DMS153 treated with DMSO at 0.1 percent for 48 hours (cell line): ENCODE measurements at regions not wholly inside any gene's neighbourhood (a gene's known extent, or its start where the extent isn't known, plus 50 kb on each side); places are given as distances from the start of the nearest gene placed in this dataset.

Experiments
- DNase-seq: peaks from one replicate; lab custom pipeline; 2025; ENCODE audit not compliant: unreplicated experiment; lab: John Stamatoyannopoulos, UW

DNA sequence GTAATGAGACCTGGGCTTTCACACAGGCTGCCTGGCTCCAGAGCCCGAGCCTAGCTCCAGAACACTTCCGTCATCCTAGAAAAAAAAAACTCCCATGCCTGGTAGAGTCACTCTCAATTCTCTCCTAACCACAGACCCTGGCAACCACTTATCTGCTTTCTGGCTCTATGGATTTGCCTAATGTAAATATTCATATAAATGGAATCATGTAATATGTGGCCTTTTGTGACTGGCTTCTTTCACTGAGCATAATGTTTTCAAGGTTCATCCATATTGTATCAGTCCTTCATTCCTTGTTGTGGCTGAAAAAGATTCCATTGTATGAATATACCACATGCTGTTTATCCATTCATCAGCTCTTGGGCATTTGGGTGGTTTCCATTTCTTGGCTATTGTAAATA lies 167.7 kb upstream of the MKLN1 start:
- DNase-seq: no peak

- DNase-seq: no peak
Observed at GRCh38 chr7:131161103-131161502, 166.6 kb upstream of the MKLN1 start.

- no peak for DNase-seq
Observed at GRCh38 chr7:131164025-131164925, 163.4 kb upstream of the MKLN1 start.

GRCh38 chr7:131166066-131166465 lies 161.6 kb upstream of the MKLN1 start:
- DNase-seq: no peak

DNA sequence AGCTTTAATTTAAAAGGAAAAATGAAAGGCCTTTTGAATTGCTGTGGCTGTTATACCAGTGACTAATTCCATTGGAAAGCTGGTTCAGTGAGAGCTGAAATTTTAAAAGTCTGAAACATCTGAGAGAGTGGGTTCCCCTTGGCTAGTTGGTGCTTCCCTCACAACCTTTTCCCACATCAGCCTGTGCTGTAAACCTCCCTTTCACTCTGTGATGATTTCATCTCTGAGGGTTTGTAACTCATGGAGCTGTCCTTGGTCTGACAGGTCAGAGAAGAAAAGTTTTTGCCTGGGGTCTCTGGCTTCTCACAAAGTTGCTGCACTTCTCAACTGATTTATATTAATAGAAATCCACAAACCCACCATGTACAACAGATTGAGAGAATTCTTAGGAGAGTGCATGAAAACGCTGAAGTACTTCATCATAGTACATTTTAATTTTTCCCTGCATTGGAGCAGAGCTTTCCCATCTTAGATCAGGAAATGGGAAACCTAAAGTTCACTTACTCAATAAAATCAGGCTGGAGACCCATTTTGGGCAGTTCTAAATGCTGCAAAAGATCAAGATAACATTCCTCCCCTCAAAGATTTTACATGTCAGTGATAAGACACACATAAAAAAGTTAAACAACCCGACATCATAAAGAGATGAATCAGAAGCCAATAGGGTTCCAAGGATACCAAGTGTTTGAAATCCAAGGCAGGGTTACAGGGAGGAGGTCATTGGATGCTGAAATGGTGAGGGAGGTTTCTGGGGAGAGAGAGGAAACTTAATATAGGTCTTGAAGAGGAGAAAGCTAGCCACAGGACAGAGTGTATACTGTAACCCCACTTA lies 157.0 kb upstream of the MKLN1 start:
- DNase-seq: no peak

DNA sequence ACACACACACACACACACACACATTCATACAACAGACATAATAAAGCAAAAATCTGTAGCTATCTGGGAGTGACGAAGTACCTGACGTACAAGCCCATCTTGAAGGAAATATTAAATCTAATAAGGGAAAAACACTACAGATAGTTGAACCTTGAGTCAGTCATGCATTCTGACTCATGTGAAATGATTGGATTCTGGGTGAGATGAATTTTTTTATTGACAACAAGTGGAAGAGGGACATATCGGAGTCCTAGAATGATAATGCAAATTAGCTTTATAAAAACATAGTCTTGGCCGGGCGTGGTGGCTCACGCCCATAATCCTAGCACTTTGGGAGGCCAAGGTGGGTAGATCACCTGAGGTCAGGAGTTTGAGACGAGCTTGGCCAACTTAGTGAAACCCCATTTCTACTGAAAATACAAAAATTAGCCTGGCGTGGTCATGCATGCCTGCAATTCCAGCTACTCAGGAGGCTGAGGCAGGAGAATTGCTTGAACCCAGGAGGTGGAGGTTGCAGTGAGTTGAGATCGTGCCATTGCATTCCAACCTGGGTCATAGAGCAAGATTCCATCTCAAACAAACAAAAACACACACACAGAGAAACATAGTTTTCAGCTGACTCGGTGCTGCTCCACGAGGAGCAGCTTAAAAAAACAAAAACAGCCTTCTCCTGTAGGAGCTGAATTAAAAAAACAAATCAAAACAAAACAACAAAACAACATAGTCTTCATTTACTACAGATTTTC lies 154.4 kb upstream of the MKLN1 start:
- DNase-seq: no peak

DNA sequence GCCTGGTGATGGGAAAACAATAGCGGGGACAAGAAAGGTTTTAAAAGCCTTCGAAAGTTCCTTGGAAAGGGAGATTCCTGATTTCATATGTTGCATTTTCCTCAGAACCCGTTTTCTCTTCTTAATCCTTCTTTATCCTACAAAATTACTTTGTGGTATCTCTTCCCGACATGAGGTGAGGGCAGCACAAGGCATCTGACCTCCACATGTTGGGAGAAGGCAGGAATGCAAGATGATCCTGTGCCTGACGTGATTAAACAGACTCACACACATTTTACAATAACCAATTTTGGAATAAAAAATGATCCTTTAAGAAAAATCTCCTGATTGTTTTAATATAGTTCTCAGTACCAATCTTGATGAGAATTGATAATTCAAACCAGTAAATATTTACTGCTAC lies 153.3 kb upstream of the MKLN1 start:
- no peak for DNase-seq

- no peak for DNase-seq
Observed at GRCh38 chr7:131174855-131175254, 152.8 kb upstream of the MKLN1 start.

- no peak for DNase-seq
Observed at GRCh38 chr7:131182446-131183058, 145.1 kb upstream of the MKLN1 start.

DNA sequence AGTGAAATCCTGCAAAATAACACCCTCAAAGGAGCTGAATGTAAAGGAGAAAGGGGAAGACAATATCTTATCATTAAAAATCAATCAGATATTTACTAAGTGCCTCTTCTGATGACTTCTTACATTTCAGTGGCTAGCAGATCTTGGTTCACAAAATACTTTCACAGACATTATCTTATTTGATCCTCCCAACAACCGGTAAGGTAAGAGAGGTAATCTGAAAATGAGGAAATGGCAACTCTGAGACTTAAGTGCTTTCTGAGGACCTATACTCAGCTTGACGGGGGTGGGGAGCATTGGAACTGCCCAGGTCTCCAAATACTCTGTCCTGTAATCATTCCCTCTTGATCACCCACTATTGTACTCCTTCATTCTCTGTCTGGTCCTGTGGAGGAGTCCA lies 144.6 kb upstream of the MKLN1 start:
- DNase-seq: no peak

- no peak for DNase-seq
Observed at GRCh38 chr7:131183611-131184119, 144.0 kb upstream of the MKLN1 start.

GRCh38 chr7:131186816-131187215 lies 140.9 kb upstream of the MKLN1 start:
- DNase-seq: no peak

DNA sequence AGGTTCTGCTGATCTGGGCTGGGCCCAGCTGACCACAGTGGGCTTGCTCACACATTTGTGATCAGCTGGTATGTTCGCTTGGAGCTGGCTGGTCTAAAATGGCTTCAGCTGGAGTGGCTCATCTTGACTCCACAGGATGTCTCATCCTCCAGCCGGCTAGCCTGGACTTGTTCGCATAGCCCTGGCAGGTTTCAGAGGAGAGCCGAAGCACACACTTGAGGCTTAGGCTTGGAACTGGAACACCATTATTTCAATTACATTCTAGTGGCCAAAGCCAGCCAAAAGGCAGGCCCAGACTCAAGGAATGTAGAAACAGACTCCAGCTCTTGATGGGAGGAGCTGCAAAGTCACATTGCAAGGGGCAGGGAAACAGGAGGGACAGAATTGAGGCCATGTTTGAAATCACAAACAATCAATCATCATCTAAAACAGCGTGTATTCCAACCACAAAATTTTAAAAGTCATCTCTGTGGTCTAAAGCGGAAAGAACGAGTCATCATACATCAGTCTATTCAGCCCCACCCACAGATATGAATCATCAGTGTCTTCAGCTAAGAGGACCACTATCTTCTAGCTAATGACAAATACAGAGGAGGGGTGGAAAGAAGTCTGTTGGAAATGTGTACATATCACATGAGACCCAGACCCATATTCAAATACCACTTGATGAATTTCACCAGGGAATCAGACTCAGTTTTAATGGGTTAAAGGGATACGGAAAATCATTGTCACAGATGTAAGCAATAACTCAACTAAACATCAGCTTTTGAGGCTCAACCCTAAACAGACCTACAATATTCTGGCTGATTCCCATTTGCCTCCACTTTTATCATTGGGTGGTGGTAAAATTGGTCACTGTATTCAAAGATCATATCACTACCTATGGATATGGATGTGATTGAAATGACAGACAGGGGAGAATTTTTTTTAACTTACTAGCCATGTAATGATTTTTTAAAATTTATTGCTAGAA lies 139.0 kb upstream of the MKLN1 start:
- DNase-seq: no peak

DNA sequence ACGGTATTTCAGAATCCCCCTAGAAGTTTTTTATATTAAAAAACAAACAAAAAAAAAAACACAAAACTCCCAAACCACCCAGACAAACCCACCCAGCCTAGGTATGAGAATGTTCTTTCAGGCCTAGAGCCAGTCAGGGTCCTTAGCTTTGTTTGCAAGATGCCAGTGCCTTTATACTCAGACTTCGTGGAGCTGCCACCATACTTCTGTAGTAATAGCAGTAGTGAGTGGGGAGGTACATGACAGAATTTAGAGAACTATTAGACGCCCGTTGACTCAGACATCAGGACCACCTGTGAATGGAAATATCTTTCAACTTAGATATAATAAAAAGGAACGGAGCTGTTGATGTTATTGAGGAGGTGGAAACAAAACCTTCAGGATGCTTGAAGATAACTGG lies 138.2 kb upstream of the MKLN1 start:
- no peak for DNase-seq

- no peak for DNase-seq
Observed at GRCh38 chr7:131190146-131190545, 137.5 kb upstream of the MKLN1 start.

DNA sequence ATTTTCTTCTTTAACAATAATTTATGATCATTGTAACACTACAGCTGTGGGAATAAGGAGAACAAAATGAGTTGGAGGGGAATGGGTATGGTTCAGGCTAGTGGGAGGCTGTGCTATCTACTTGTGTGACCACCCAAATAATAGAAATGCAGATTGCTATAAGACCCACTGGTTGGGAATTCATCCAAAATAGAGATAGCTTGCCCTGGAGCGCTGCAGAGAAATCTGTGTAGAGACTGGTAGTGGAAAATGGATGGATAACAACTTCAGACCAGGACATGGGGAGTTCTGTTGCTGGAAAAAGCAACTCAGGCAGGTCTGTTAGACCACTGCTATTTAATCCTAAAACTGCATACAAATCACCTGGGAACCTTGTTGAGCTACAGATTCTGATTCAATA lies 137.1 kb upstream of the MKLN1 start:
- DNase-seq: no peak

DNA sequence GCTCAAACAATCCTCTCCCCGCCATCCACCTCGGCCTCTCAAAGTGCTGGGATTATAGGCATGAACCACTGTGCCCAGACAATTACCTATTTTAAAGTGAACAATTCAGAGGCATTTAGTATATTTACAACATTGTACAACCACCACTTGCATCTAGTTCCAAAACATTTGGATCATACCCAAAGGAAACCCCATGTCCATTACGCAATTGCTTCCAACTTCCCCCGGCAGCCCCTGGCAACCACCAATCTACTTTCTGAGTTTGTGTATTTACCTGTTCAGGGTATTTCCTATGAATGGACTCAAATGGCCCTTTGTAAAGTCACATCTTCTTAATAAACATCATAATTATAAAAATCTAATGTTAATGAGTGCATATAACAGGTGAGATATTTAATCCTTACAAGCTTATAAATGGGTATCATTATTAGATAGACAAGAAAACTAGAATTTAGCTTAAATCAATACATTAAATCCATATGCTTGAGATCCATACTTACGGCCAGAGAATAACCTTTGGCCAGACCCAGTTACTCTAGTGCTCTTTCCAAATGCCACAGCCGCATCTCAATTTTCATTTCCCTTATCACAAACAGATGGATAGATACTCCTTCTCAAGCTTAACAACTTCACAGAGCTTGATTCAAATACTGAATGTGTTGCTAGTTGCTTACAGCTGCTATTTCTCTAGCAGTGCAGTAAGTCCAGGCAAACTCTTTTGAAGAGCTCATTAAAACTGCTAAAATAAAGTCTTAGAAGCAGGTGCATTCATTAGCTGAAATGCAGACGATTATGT lies 133.4 kb upstream of the MKLN1 start:
- DNase-seq: no peak

DNA sequence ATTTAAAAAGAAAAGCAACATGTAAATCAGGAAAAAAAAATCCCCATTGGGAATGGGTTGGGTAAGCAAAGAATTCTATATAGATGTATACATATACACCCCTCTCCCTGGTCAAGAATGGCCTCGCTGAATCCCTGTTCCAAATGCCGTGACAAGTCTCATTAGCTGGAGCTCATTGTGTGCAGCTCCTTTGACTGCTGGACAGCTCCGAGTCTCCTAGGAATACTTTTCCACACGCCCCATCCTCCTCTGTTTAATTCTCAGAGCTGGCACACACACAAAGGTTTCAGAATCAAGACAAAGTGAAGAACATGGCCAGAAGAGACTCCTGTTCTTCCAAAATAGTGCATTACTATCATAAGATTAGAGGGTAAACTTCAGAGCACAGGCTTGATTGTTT lies 130.9 kb upstream of the MKLN1 start:
- no peak for DNase-seq
